Hepatocyte (in vitro differentiated cells): ENCODE measurements at regions not wholly inside any gene's neighbourhood (a gene's known extent, or its start where the extent isn't known, plus 50 kb on each side); places are given as distances from the start of the nearest gene placed in this dataset.

Experiments
- CTCF ChIP-seq: fragments of 200-600 bp; sonication (generic); IDR thresholded peaks from 2 replicates; pipeline ENCODE4 v1.5.1; 2016; ENCODE audit warnings: antibody characterized with exemption, mild to moderate bottlenecking; ENCODE audit not compliant: poor library complexity
- EZH2 ChIP-seq: fragments of 200-600 bp; sonication (generic); IDR thresholded peaks from 2 replicates; pipeline ENCODE4 v1.6.1; 2016; ENCODE audit warnings: antibody characterized with exemption, mild to moderate bottlenecking, borderline replicate concordance

DNA sequence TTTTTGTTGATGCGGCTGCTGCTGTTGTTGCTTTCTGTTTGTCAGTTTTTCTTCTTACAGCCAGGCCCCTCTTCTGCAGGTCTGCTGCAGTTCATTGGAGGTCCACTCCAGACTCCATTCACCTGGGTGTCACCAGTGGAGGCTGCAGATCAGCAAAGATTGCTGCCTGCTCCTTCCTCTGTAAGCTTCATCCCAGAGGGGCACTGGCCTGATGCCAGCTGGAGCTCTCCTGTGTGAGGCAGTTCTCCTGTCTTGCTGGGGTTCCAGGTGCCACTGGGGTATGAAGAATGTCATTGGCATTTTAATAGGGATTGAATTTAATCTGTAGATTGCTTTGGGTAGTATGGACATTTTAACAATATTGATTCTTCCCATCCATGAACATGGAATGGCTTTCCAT, 308.5 kb upstream of the MEOX2 start:
- no peak for TF ChIP-seq CTCF
- no peak for TF ChIP-seq EZH2
